ENCODE measurements at regions not wholly inside any gene's neighbourhood (a gene's known extent, or its start where the extent isn't known, plus 50 kb on each side); places are given as distances from the start of the nearest gene placed in this dataset.

GRCh38 chr2:75932996-75933395, 222.3 kb upstream of the GCFC2 start:
- H2BK5ac ChIP-seq (ENCODE audit: low read length) = no peak overlapping the region
- H4K8ac ChIP-seq (ENCODE audit: low read depth, low read length) = no peak overlapping the region
- H3K14ac ChIP-seq (ENCODE audit: low read length) = no peak overlapping the region
- no peaks in the 10 kb centered on the region for H3K36me3 ChIP-seq (replicated peaks in 1 of 2; ENCODE audit: control insufficient read depth in 2 of 2, insufficient read depth in 2 of 2, low read length in 2 of 2)
- WGBS, 2 donors (ENCODE audit: extremely low coverage in 2 of 2, insufficient read length in 2 of 2, insufficient replicate concordance in 1 of 2) = no CpG with 5 or more reads among the region's 2 CpGs
- DNase-seq (ENCODE audit: low spot score) = no peak
- H3K9ac ChIP-seq (ENCODE audit: low read depth, low read length, poor library complexity) = no peak overlapping the region
- H3K4me3 ChIP-seq (ENCODE audit: low read length in 2 of 2) = no peak overlapping the region
- no peak overlapping the region for H3K4me2 ChIP-seq (ENCODE audit: insufficient read depth, low read length, poor library complexity, severe bottlenecking)
- H3K4ac ChIP-seq (ENCODE audit: low read length) = no peak overlapping the region
- H3K79me1 ChIP-seq (ENCODE audit: low read depth, low read length) = no peaks in the 10 kb centered on the region
- no peak overlapping the region for H3K23ac ChIP-seq (ENCODE audit: low read depth, low read length, poor library complexity)
- H3K27me3 ChIP-seq (ENCODE audit: control insufficient read depth in 3 of 3, insufficient read depth in 3 of 3, low read depth in 1 of 3, low read length in 3 of 3) = no peaks in the 10 kb centered on the region
- no peak overlapping the region for H2BK15ac ChIP-seq (ENCODE audit: low read length)
- no peak overlapping the region for H4K91ac ChIP-seq (ENCODE audit: low read depth, low read length, poor library complexity)
- no peak overlapping the region for H3K18ac ChIP-seq (ENCODE audit: low read length)
- H3K4me1 ChIP-seq (ENCODE audit: control insufficient read depth in 2 of 2, insufficient read depth in 1 of 2, low read depth in 1 of 2, low read length in 2 of 2) = peaks cover 0 to 2% of the 10 kb centered on the region in 2 donors
- H3K9me3 ChIP-seq (replicated peaks in 1 of 2; ENCODE audit: control insufficient read depth in 2 of 2, insufficient read depth in 1 of 2, low read depth in 1 of 2, low read length in 2 of 2) = peaks cover 0 to 2% of the 10 kb centered on the region in 2 donors
- H2BK120ac ChIP-seq (ENCODE audit: low read depth, low read length) = no peak overlapping the region
- H3K27ac ChIP-seq (replicated peaks; ENCODE audit: low read length) = no peak overlapping the region
- no peak overlapping the region for H2AFZ ChIP-seq (ENCODE audit: low read length)
- H2AK5ac ChIP-seq (ENCODE audit: low read depth, low read length) = no peak overlapping the region
- H2BK12ac ChIP-seq (ENCODE audit: low read length) = no peak overlapping the region

DNA sequence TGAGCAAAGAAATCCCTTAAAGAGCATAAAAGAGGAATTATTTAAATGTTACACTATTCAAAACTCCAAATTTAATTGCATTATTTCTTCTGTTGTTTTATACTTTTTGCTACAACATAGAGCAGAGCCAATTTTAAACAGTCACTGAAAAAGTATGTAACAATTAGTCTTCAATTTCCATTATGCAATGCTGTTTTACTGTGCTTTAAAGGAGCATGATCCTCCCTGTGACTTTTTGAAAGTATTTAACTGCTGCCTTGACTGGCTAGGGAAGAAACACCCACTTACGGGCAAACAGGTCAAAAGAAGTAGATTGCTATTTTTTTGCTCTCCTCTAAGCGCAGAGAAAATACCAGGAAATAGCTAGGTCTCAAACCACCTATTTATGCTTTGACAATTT, 217.4 kb upstream of the GCFC2 start:
- no peaks in the 10 kb centered on the region for H3K79me1 ChIP-seq (ENCODE audit: low read depth, low read length)
- no peak overlapping the region for H3K23ac ChIP-seq (ENCODE audit: low read depth, low read length, poor library complexity)
- no CpG with 5 or more reads among the region's 2 CpGs for WGBS, 2 donors (ENCODE audit: extremely low coverage in 2 of 2, insufficient read length in 2 of 2, insufficient replicate concordance in 1 of 2)
- no peak overlapping the region for H4K8ac ChIP-seq (ENCODE audit: low read depth, low read length)
- no peak overlapping the region for H2BK12ac ChIP-seq (ENCODE audit: low read length)
- no peak overlapping the region for H4K91ac ChIP-seq (ENCODE audit: low read depth, low read length, poor library complexity)
- no peak overlapping the region for H2BK15ac ChIP-seq (ENCODE audit: low read length)
- H3K4me1 ChIP-seq (ENCODE audit: control insufficient read depth in 2 of 2, insufficient read depth in 1 of 2, low read depth in 1 of 2, low read length in 2 of 2) = peaks cover 2 to 11% of the 10 kb centered on the region in 2 donors
- peaks cover 2 to 8% of the 10 kb centered on the region in 2 donors for H3K9me3 ChIP-seq (replicated peaks in 1 of 2; ENCODE audit: control insufficient read depth in 2 of 2, insufficient read depth in 1 of 2, low read depth in 1 of 2, low read length in 2 of 2)
- no peaks in the 10 kb centered on the region for H3K36me3 ChIP-seq (replicated peaks in 1 of 2; ENCODE audit: control insufficient read depth in 2 of 2, insufficient read depth in 2 of 2, low read length in 2 of 2)
- no peak overlapping the region for H2AK5ac ChIP-seq (ENCODE audit: low read depth, low read length)
- H3K14ac ChIP-seq (ENCODE audit: low read length) = no peak overlapping the region
- H3K4ac ChIP-seq (ENCODE audit: low read length) = no peak overlapping the region
- H3K4me2 ChIP-seq (ENCODE audit: insufficient read depth, low read length, poor library complexity, severe bottlenecking) = no peak overlapping the region
- H2BK120ac ChIP-seq (ENCODE audit: low read depth, low read length) = no peak overlapping the region
- no peak overlapping the region for H3K9ac ChIP-seq (ENCODE audit: low read depth, low read length, poor library complexity)
- no peak overlapping the region for H3K4me3 ChIP-seq (ENCODE audit: low read length in 2 of 2)
- no peak overlapping the region for H3K27ac ChIP-seq (replicated peaks; ENCODE audit: low read length)
- H2BK5ac ChIP-seq (ENCODE audit: low read length) = no peak overlapping the region
- H3K18ac ChIP-seq (ENCODE audit: low read length) = no peak overlapping the region
- H2AFZ ChIP-seq (ENCODE audit: low read length) = peak overlapping the region; percentile 33
- H3K27me3 ChIP-seq (ENCODE audit: control insufficient read depth in 3 of 3, insufficient read depth in 3 of 3, low read depth in 1 of 3, low read length in 3 of 3) = no peaks in the 10 kb centered on the region
- no peak for DNase-seq (ENCODE audit: low spot score)

DNA sequence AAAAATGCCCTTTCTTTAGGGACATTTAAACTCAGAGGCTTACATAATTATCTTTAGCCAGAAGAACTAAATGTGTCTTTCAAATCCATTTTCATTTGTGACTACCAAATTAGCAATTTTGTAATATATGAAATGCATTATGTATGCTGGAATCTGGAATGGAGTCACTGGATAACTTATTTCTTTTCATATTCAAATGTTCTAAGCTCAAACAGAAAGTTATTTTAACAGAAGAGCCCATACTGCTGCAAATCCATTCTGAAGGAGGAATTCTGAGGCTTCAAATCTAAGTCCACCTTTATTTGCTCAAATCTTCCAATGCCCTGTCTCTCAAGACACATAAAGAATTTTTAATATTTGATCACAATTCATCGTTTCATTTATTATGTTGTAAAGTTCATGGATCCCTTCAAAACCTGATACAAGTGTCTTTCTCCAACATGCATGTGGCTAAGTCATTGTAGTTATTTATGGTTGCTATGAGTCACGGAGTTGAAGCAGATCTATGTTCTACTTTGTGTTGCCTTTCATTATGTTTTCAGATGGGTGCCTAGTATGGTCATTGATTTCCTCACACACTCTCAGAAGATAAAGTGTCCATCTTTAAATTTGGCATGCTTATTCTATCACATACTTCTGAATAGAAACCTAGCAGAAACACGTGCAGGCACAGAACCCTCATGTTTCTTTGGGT, 214.8 kb upstream of the GCFC2 start:
- no peak overlapping the region for H3K9ac ChIP-seq (ENCODE audit: low read depth, low read length, poor library complexity)
- H3K4ac ChIP-seq (ENCODE audit: low read length) = no peak overlapping the region
- no peak overlapping the region for H3K4me2 ChIP-seq (ENCODE audit: insufficient read depth, low read length, poor library complexity, severe bottlenecking)
- H3K23ac ChIP-seq (ENCODE audit: low read depth, low read length, poor library complexity) = no peak overlapping the region
- H3K14ac ChIP-seq (ENCODE audit: low read length) = no peak overlapping the region
- H3K36me3 ChIP-seq (replicated peaks in 1 of 2; ENCODE audit: control insufficient read depth in 2 of 2, insufficient read depth in 2 of 2, low read length in 2 of 2) = no peaks in the 10 kb centered on the region
- no peak overlapping the region for H2AK5ac ChIP-seq (ENCODE audit: low read depth, low read length)
- no peak overlapping the region for H2BK12ac ChIP-seq (ENCODE audit: low read length)
- no peaks in the 10 kb centered on the region for H3K79me1 ChIP-seq (ENCODE audit: low read depth, low read length)
- H3K18ac ChIP-seq (ENCODE audit: low read length) = no peak overlapping the region
- WGBS, 2 donors (ENCODE audit: extremely low coverage in 2 of 2, insufficient read length in 2 of 2, insufficient replicate concordance in 1 of 2) = no CpG with 5 or more reads among the region's 3 CpGs
- peak overlapping the region; percentile 27 for H2AFZ ChIP-seq (ENCODE audit: low read length)
- no peak overlapping the region for H2BK5ac ChIP-seq (ENCODE audit: low read length)
- peaks cover 2 to 8% of the 10 kb centered on the region in 2 donors for H3K9me3 ChIP-seq (replicated peaks in 1 of 2; ENCODE audit: control insufficient read depth in 2 of 2, insufficient read depth in 1 of 2, low read depth in 1 of 2, low read length in 2 of 2)
- peaks cover 6 to 16% of the 10 kb centered on the region in 2 donors for H3K4me1 ChIP-seq (ENCODE audit: control insufficient read depth in 2 of 2, insufficient read depth in 1 of 2, low read depth in 1 of 2, low read length in 2 of 2)
- no peaks in the 10 kb centered on the region for H3K27me3 ChIP-seq (ENCODE audit: control insufficient read depth in 3 of 3, insufficient read depth in 3 of 3, low read depth in 1 of 3, low read length in 3 of 3)
- no peak overlapping the region for H3K4me3 ChIP-seq (ENCODE audit: low read length in 2 of 2)
- no peak overlapping the region for H3K27ac ChIP-seq (replicated peaks; ENCODE audit: low read length)
- no peak for DNase-seq (ENCODE audit: low spot score)
- no peak overlapping the region for H4K91ac ChIP-seq (ENCODE audit: low read depth, low read length, poor library complexity)
- H2BK120ac ChIP-seq (ENCODE audit: low read depth, low read length) = no peak overlapping the region
- no peak overlapping the region for H2BK15ac ChIP-seq (ENCODE audit: low read length)
- H4K8ac ChIP-seq (ENCODE audit: low read depth, low read length) = no peak overlapping the region

DNA sequence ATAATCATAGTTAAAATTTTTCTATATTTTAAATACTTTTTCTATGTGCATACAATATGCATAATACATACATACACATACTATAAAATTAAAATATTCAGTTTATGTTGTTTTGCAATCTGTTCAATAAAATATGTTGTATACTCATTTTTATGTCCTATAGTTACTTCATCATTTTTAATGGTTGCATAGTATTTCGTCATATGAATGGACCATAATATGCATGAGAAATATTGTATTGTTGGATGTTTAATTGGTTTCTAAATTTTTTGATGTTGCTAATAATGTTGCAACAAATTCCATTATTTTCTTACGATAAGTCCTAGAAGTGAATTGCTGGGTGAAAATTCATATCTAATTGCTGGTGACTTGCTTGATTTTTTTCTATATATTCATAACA, 211.5 kb upstream of the GCFC2 start:
- no peak for DNase-seq (ENCODE audit: low spot score)
- H3K9me3 ChIP-seq (replicated peaks in 1 of 2; ENCODE audit: control insufficient read depth in 2 of 2, insufficient read depth in 1 of 2, low read depth in 1 of 2, low read length in 2 of 2) = peaks cover 0 to 8% of the 10 kb centered on the region in 2 donors
- H3K36me3 ChIP-seq (replicated peaks in 1 of 2; ENCODE audit: control insufficient read depth in 2 of 2, insufficient read depth in 2 of 2, low read length in 2 of 2) = no peaks in the 10 kb centered on the region
- no peak overlapping the region for H3K23ac ChIP-seq (ENCODE audit: low read depth, low read length, poor library complexity)
- no peak overlapping the region for H2AFZ ChIP-seq (ENCODE audit: low read length)
- no peak overlapping the region for H2BK120ac ChIP-seq (ENCODE audit: low read depth, low read length)
- H2BK12ac ChIP-seq (ENCODE audit: low read length) = no peak overlapping the region
- H3K27me3 ChIP-seq (ENCODE audit: control insufficient read depth in 3 of 3, insufficient read depth in 3 of 3, low read depth in 1 of 3, low read length in 3 of 3) = no peaks in the 10 kb centered on the region
- H3K9ac ChIP-seq (ENCODE audit: low read depth, low read length, poor library complexity) = no peak overlapping the region
- H3K4ac ChIP-seq (ENCODE audit: low read length) = no peak overlapping the region
- H3K4me1 ChIP-seq (ENCODE audit: control insufficient read depth in 2 of 2, insufficient read depth in 1 of 2, low read depth in 1 of 2, low read length in 2 of 2) = peaks cover 9 to 25% of the 10 kb centered on the region in 2 donors
- H3K14ac ChIP-seq (ENCODE audit: low read length) = no peak overlapping the region
- no peaks in the 10 kb centered on the region for H3K79me1 ChIP-seq (ENCODE audit: low read depth, low read length)
- WGBS, 2 donors (ENCODE audit: extremely low coverage in 2 of 2, insufficient read length in 2 of 2, insufficient replicate concordance in 1 of 2) = no CpG with 5 or more reads among the region's 2 CpGs
- no peak overlapping the region for H2BK5ac ChIP-seq (ENCODE audit: low read length)
- H3K4me3 ChIP-seq (ENCODE audit: low read length in 2 of 2) = no peak overlapping the region
- H2BK15ac ChIP-seq (ENCODE audit: low read length) = no peak overlapping the region
- H4K8ac ChIP-seq (ENCODE audit: low read depth, low read length) = no peak overlapping the region
- H4K91ac ChIP-seq (ENCODE audit: low read depth, low read length, poor library complexity) = no peak overlapping the region
- no peak overlapping the region for H3K18ac ChIP-seq (ENCODE audit: low read length)
- H2AK5ac ChIP-seq (ENCODE audit: low read depth, low read length) = no peak overlapping the region
- H3K4me2 ChIP-seq (ENCODE audit: insufficient read depth, low read length, poor library complexity, severe bottlenecking) = no peak overlapping the region
- H3K27ac ChIP-seq (replicated peaks; ENCODE audit: low read length) = no peak overlapping the region

Measured in neuronal stem cell (in vitro differentiated cells).